Right renal cortex interstitium (tissue), 3 donors: ENCODE measurements at regions not wholly inside any gene's neighbourhood (a gene's known extent, or its start where the extent isn't known, plus 50 kb on each side); places are given as distances from the start of the nearest gene placed in this dataset.

Experiments
- DNase-seq, 3 donors: peaks; one replicate each; pipeline ENCODE4 v3.0.0-alpha.2; 2013; ENCODE audit warnings: low read depth in 3 of 3, low spot score in 2 of 3

- DNase-seq, result peak; percentile 63 to 71 (median 67)
Observed at GRCh38 chr15:62942428-62942827, 100.1 kb upstream of the TPM1 start.

- no peak for DNase-seq
Observed at GRCh38 chr15:62945063-62945462, 97.5 kb upstream of the TPM1 start.

GRCh38 chr15:62945760-62946159, 96.8 kb upstream of the TPM1 start:
- DNase-seq, result no peak

DNA sequence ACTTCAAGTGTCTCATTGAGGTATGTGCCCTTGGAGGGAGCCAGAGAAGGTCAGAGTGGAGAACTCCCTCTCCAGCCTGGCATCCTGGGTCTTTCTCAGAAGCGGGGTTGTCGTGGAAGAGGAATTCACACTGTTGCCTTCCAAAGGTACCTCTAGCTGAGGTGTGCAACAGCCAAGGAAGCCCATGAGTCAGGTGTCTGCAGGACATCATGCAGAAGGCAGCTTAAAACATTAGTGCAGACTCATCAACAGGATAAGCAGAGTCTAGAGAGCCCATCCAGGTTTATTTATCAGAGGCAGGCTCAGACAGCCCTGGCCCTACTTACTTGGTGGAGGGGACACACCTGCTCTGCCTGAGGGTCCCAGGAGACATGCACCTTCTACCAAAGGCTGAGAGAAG, 95.6 kb upstream of the TPM1 start:
- no peak for DNase-seq

DNA sequence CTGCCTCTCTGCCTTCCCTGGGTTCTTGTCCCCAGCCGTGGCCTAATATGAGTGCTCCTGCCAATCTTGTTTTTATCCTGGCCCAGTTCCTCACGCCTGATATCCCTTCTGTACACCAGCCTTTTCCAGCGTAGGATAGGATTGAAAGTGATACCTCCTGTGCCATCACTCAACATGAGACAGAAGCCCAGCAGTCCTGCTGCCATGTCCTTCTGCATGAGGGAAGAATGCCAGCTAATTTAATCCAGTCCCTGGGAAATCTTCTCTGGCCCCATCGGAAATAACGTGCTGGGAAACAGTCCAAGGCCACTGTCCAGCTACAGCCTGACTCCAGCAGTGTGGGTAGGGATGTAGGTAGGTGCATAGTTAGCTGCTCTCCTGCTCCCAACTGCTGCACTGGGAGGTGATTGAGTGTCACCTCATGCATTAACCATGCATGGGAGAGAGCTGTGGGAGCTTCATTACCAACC, 92.0 kb upstream of the TPM1 start:
- DNase-seq, result no peak

DNA sequence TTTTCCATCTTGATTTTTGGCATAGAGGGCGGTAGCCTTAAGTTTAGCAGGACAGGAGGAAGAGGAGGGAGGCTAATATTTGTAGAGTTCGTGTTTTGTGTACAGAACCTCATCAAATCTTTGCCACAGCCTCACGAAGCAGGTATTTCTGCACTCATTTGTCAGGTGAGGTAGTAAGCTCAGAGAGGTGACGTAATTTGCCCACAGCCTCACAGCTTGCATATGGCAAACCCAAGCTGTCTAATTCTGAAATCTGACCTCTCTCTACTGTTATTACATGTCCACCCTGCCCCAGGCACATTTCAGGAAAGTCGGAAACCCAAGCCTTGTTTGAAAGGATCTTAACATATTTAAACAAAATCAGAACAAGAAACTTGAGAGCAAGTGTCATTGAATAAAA, 91.1 kb upstream of the TPM1 start:
- DNase-seq, result no peak

GRCh38 chr15:62953021-62953420, 89.5 kb upstream of the TPM1 start:
- no peak for DNase-seq

- no peak for DNase-seq
Observed at GRCh38 chr15:62953496-62954045, 89.0 kb upstream of the TPM1 start.

DNA sequence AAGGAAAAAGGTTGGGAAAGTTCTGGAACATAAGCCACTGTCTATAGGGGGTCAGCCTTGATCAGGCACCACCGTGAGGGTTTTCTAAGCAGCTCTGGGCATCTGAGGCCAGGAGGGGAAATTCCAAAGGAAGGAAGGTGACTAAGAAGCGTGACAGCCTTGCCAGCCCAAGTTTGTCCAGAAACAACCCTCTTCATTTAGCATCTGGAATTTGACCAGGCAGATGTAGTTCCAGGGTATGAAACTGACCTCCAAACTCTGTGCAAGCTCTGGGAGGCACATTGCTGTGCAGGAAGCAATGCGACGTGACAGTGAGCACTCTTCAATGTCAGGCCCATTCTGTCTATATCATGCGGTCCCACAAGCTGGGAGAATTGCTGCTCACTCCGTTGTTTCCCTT, 85.4 kb upstream of the TPM1 start:
- DNase-seq, result no peak

DNA sequence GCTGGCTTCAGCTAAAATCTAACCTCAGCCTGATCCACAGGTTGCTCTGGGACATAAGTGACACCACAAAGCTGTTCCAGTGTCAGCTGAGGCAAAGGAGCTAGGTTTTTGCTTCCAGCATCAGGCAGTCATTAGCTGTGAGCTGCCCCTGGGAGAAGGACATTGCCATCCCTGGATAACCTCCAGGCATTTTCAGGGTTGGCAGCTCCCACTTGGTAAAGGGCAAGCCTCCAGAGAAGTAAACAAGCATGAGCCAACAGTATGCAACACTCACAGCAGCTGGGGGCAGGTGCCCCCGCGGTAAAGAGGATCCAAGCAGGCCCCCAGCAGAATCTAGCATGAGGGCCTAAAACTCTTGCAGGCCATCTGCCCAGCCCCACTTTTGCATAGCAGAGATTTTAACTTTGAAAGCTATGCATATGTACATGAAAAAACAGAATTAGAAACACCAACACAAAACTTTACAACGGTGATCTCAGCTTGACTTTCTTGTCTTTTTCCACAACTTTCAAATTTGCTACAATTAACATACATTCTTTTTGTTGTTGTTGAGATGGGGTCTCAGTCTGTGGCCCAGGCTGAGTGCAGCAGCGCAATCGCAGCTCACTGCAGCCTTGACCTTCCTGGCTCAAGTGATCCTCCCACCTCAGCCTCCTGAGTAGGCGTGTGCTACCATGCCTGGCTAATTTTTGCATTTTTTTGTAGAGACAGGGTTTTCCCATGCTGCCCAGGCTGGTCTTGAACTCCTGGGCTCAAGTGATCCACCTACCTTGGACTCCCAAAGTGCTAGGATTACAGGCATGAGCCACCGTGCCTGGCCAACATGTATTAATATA, 83.8 kb upstream of the TPM1 start:
- no peak for DNase-seq

GRCh38 chr15:62961134-62961533, 81.4 kb upstream of the TPM1 start:
- no peak for DNase-seq

DNA sequence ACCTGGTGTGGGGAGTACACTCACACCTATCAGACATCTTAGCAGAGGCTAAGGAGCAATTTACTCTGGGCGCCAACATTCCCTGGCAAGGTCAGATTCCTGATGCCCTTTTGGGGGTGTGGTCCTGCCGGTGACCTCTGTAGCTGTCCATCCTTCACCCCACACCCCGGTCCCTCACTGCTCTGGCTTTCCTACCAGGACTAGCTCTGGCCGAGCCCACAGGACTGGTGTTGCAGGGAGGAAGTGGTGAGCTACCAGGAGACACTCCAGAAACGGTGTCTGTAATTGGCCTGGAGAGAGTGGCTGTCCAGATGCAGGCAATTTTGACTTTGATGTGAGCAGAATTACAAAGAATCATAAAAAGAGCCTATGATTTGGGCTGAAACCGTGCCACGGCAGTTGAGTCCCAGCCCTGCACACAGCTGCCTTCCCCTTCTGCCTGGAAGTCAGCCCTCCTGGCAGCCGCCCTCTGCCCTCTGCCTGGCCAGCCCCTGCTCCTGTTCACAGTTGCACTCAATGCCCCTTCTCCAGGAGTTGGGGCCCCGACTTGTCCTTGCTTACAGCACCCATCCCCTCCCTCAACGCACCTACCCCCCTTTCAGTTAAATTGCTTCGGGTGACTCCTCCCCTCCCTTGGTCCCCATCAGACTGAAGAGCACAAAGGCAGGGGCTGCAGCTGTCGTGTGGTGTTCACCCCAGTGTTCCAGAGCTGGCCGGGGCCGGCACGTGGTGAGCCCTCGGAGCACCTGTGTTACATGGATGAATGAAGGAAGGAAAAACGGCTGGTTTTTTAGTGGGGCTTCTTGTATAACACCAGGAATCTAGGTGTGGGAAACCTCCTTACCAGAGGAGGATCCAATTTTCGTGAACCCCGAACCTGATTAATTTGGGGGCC, 80.2 kb upstream of the TPM1 start:
- DNase-seq, result no peak

DNA sequence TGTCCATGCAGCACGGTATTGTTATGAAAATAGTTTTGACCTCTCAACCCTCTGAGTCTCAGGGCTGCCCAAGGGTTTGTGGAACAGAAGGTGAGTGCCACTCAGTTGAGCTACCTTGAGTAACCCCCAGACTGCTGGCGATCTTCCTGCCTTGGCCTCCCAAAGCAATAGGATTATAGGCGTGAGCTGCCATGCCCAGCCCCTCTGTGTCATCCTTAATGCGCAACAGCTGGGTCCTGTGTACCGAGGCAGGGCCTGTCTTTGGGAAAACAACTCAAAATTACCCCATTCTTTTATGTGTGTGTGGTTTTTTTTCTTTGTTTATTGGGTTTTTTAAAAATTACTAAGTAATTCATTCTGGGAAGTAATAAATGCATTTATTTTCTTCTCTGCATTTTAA, 78.3 kb upstream of the TPM1 start:
- DNase-seq, result no peak

DNA sequence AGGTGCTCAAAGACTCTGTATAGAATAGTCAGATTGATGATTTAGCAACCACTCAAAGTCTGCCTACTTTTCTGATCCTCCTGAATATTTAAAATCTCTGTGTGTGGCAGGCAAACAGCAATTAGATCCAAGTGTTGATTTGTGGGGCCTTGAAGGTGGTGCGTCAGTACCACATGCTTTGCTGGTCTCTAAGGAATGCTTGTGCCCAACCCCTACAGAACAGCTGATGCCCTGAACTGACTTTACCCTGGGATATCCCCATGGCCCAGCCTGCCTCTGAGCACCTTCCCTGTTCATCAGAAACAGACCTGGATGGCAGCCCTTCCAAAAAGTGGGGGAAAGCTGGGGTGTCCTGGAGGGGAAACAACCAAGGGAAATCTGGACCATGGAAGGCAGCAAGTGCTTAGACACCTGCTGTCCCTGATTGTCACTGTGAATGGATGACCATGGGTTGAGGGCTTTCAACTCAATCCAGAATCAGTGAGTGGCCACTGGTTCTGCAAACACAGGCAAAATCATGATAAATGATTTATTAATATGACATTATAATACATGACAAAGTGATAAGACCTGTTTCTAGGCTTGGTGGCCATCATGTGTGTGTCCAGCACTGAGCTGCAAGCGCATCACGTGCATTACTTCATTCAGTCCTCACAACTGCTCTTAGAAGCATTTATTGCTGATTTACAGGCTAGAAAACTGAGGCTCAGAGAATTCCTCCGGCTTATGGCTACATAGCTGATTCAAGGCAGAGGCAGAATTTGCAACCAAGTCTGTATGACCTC, 76.1 kb upstream of the TPM1 start:
- DNase-seq, result no peak

- DNase-seq, result no peak
Observed at GRCh38 chr15:62968699-62969098, 73.8 kb upstream of the TPM1 start.

- DNase-seq, result no peak
Observed at GRCh38 chr15:62969442-62970089, 73.0 kb upstream of the TPM1 start.

DNA sequence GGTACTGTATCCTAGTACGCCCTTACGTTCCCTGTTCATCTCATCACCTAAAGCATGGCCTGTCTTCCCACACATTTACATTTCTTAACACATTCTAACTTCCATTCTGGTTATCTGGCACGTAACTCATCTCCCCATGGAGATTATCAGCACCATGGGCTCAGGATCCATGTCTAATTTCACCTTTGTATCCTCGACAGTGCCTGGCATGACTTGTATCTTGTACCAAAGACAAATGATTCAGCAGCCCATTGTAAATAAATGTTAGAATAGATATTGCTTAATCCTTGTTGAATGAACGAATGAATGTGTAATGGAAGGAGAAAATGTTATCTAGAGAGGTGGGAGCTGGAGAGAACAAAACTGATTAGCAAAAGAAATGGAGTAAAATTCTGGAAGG, 69.7 kb upstream of the TPM1 start:
- DNase-seq, result no peak

DNA sequence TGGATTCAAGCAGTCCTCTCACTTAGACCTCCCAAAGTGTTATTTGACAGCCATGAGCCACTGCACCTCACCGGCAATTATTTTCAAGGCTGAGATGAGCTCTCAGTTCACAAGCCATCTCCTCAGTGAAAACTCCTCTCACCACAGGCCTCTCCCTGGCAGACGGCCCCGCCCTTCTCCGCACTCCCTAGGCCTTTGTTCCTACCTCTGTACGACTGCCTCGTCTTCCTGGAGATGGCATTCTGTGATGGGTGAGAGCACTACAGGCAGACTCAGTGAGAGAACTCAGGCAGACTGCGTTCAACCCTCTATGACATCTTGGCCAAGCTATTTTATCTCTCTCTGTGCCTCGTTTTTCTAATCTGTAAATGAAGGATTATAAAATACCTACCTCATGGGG, 67.0 kb upstream of the TPM1 start:
- no peak for DNase-seq

DNA sequence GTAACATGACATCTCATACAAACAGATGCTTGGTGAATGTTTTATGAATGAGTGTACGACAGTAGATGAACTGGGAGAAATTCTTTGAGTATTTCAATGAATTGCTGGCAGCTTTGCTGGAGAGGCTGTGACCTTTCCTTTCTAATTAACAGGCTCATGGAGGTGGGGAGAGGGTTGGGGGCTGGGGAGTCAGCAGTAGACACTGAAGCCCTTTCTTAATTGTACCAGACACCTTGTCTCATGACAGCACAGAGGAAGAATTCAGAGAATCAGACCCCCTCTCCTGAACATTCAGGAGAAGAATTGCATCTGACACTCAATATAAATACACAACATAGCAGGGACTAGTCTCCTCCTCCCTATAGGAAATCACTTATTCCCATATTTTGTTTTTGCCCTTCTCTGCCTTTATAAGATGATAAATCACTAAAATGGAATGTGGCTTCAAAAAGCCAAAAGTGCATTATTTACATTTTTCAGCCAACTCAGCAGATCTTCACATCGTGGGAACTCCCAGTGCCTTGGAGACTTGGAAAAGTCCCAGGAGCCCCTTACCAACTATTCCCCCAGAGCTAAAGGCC, 66.2 kb upstream of the TPM1 start:
- DNase-seq, result no peak
